Activated T-cell treated with anti-CD3 and anti-CD28 coated beads, Interleukin-2, amount 50 U/mL, for 72 hours (primary cell): ENCODE measurements at regions not wholly inside any gene's neighbourhood (a gene's known extent, or its start where the extent isn't known, plus 50 kb on each side); places are given as distances from the start of the nearest gene placed in this dataset.

Experiments used
- ATAC-seq, 2 donors: fragments of 150-1000 bp; cut with Tn5 transposase; replicated peaks in 1 of 2; 2 replicates each; pipeline ENCODE4 v1.10.0; 2021; ENCODE audit warnings: moderate library complexity in 2 of 2, mild to moderate bottlenecking in 1 of 2
- DNase-seq, 2 donors: peaks; one replicate each; pipeline ENCODE4 v3.0.0; 2021 to 2022; ENCODE audit warnings: mixed read lengths in 1 of 2
- H3K27ac Mint-ChIP-seq: one replicate; pipeline ENCODE4 v1.8.0; 2022; ENCODE audit warnings: mild to moderate bottlenecking, moderate library complexity, mixed read lengths
- H3K27me3 Mint-ChIP-seq: one replicate; pipeline ENCODE4 v1.8.0; 2022; ENCODE audit warnings: low read depth, mixed read lengths
- H3K36me3 Mint-ChIP-seq, 2 donors: one replicate each; pipeline ENCODE4 v1.8.0; 2022; ENCODE audit warnings: mixed read lengths in 2 of 2, mild to moderate bottlenecking in 1 of 2; ENCODE audit not compliant: insufficient read depth in 2 of 2
- H3K4me1 Mint-ChIP-seq: one replicate; pipeline ENCODE4 v1.8.0; 2022; ENCODE audit warnings: low read depth, mixed read lengths
- H3K4me3 Mint-ChIP-seq, 2 donors: one replicate each; pipeline ENCODE4 v1.8.0; 2022; ENCODE audit warnings: mild to moderate bottlenecking in 2 of 2, mixed read lengths in 2 of 2, moderate library complexity in 2 of 2
- H3K9me3 Mint-ChIP-seq, 2 donors: one replicate each; pipeline ENCODE4 v1.8.0; 2022; ENCODE audit warnings: mixed read lengths in 2 of 2

GRCh38 chr10:128994598-128995143, 472.4 kb upstream of the MGMT start:
- Mint-ChIP-seq H3K9me3 (no peaks in the 10 kb centered on the region), H3K27me3 (no peaks in the 10 kb centered on the region), H3K4me3 (no peak overlapping the region), H3K27ac (no peak overlapping the region), H3K4me1 (no peaks in the 10 kb centered on the region), H3K36me3 (no peaks in the 10 kb centered on the region)
- DNase-seq = no peak
- no peak for ATAC-seq

GRCh38 chr10:128995676-128996075, 471.4 kb upstream of the MGMT start:
- Mint-ChIP-seq H3K4me3 (no peak overlapping the region), H3K27me3 (no peaks in the 10 kb centered on the region), H3K27ac (no peak overlapping the region), H3K4me1 (no peaks in the 10 kb centered on the region), H3K9me3 (no peaks in the 10 kb centered on the region), H3K36me3 (no peaks in the 10 kb centered on the region)
- ATAC-seq (no peak), DNase-seq (no peak)

DNA sequence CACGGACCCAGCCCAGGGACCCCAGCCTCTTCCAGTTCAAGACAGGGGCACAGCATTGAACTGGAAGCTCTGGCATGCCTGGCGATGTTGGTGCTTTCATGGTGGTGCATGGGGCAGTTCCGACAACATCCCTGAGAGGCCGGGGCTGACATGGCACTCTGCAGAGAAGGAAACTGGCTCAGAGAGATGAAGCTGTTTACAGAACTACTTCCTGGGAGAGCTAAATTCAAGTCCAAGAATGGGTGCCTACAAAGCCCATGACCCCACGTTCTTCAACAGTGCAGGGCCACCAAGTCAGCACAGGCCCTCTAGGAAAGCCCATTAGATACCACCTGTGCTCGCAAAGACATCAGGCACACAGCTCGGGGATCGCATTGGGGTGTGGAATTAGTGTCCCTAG, 470.9 kb upstream of the MGMT start:
- no peak for DNase-seq
- Mint-ChIP-seq H3K27me3 (no peaks in the 10 kb centered on the region), H3K36me3 (no peaks in the 10 kb centered on the region), H3K4me1 (no peaks in the 10 kb centered on the region), H3K4me3 (no peak overlapping the region), H3K27ac (no peak overlapping the region), H3K9me3 (no peaks in the 10 kb centered on the region)
- no peak for ATAC-seq

GRCh38 chr10:128998101-128998805, 468.8 kb upstream of the MGMT start:
- H3K4me1 Mint-ChIP-seq = no peaks in the 10 kb centered on the region
- H3K9me3 Mint-ChIP-seq = no peaks in the 10 kb centered on the region
- ATAC-seq (no peak), DNase-seq (no peak)
- no peak overlapping the region for H3K4me3 Mint-ChIP-seq
- H3K27ac Mint-ChIP-seq = no peak overlapping the region
- H3K36me3 Mint-ChIP-seq = no peaks in the 10 kb centered on the region
- no peaks in the 10 kb centered on the region for H3K27me3 Mint-ChIP-seq

- no peaks in the 10 kb centered on the region for H3K27me3 Mint-ChIP-seq
- no peak overlapping the region for H3K4me3 Mint-ChIP-seq
- no peaks in the 10 kb centered on the region for H3K4me1 Mint-ChIP-seq
- peaks cover 0 to 2% of the 10 kb centered on the region in 2 donors for H3K9me3 Mint-ChIP-seq
- H3K36me3 Mint-ChIP-seq = peaks cover 2 to 5% of the 10 kb centered on the region in 2 donors
- no peak overlapping the region for H3K27ac Mint-ChIP-seq
- ATAC-seq (no peak), DNase-seq (no peak)
Observed at GRCh38 chr10:129004398-129004797, 462.6 kb upstream of the MGMT start.

- Mint-ChIP-seq H3K27me3 (no peaks in the 10 kb centered on the region), H3K9me3 (peaks cover 0 to 2% of the 10 kb centered on the region in 2 donors), H3K36me3 (peaks cover 2 to 5% of the 10 kb centered on the region in 2 donors), H3K4me1 (no peaks in the 10 kb centered on the region), H3K27ac (no peak overlapping the region), H3K4me3 (no peak overlapping the region)
- ATAC-seq (no peak), DNase-seq (no peak)
Observed at GRCh38 chr10:129005080-129005479, 462.0 kb upstream of the MGMT start.

DNA sequence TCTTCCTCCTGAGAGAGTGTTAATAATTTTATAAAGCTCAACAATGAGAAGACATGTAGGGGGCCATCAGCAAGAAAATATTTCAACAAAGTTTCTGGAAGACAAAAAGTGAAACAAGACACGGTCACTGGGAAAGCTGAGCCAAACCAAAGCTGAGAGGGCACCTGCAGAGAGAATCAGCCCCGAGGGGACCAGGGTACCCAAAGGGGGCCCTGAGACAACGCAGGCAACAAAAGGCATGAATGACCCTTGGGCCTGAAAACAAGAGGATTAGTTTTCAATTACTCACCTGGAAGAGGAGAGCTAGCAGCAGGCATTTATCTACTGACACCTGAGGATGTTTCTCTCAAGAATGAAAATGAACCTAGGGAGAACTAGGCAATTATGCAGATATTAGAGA, 461.2 kb upstream of the MGMT start:
- no peak overlapping the region for H3K27ac Mint-ChIP-seq
- DNase-seq (no peak), ATAC-seq (no peak)
- H3K4me1 Mint-ChIP-seq = no peaks in the 10 kb centered on the region
- peaks cover 0 to 2% of the 10 kb centered on the region in 2 donors for H3K9me3 Mint-ChIP-seq
- no peak overlapping the region for H3K4me3 Mint-ChIP-seq
- peaks cover 2 to 5% of the 10 kb centered on the region in 2 donors for H3K36me3 Mint-ChIP-seq
- H3K27me3 Mint-ChIP-seq = no peaks in the 10 kb centered on the region

GRCh38 chr10:129018511-129018910, 448.5 kb upstream of the MGMT start:
- DNase-seq (no peak), ATAC-seq (no peak)
- Mint-ChIP-seq H3K9me3 (no peaks in the 10 kb centered on the region), H3K4me3 (no peak overlapping the region), H3K36me3 (no peaks in the 10 kb centered on the region), H3K27ac (no peak overlapping the region), H3K27me3 (peaks cover 7% of the 10 kb centered on the region), H3K4me1 (no peaks in the 10 kb centered on the region)

GRCh38 chr10:129020651-129021330, 446.2 kb upstream of the MGMT start:
- ATAC-seq (no peak), DNase-seq (no peak)
- H3K4me3 Mint-ChIP-seq = no peak overlapping the region
- no peaks in the 10 kb centered on the region for H3K36me3 Mint-ChIP-seq
- no peaks in the 10 kb centered on the region for H3K27me3 Mint-ChIP-seq
- H3K27ac Mint-ChIP-seq = no peak overlapping the region
- no peaks in the 10 kb centered on the region for H3K9me3 Mint-ChIP-seq
- no peaks in the 10 kb centered on the region for H3K4me1 Mint-ChIP-seq

DNA sequence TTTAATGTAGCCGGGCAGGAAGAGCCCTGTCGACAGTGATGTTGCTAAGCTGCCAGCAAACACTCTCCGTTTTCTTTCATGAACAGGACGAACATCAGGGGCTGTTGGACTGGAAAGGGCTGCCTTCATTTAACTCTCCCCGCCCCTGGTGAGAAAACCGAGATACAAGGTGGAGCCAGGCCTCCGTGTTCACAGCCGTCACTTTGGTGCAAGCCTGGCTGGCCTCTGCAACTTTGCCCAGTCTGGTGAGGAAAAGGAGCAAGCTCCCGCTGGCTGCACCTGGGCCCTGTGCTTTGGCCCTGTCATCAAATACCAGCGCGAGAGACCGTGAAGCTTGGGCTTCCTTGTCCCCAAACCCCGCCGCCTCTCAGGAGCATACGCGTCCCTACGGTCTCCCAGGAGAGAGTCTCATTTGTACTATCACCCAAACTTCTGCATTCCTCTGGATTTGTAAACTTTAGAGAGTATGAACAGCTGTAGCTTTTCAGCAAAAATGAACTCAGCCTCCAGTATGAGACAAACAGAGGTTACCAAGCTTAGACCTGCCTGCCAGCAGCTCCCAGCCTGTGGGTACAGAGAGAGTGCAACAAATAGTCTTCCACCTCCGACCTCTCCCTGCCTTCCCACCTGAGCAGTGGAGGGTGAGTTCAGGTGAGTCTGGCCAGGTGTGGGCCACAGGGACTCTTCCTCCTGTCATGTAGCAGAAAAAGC, 445.3 kb upstream of the MGMT start:
- Mint-ChIP-seq H3K27me3 (no peaks in the 10 kb centered on the region), H3K27ac (no peak overlapping the region), H3K9me3 (no peaks in the 10 kb centered on the region), H3K36me3 (no peaks in the 10 kb centered on the region), H3K4me1 (no peaks in the 10 kb centered on the region), H3K4me3 (no peak overlapping the region)
- no peak for ATAC-seq
- DNase-seq = no peak

GRCh38 chr10:129023082-129023481, 444.0 kb upstream of the MGMT start:
- Mint-ChIP-seq H3K27me3 (no peaks in the 10 kb centered on the region), H3K36me3 (no peaks in the 10 kb centered on the region), H3K9me3 (no peaks in the 10 kb centered on the region), H3K27ac (no peak overlapping the region), H3K4me3 (no peak overlapping the region), H3K4me1 (no peaks in the 10 kb centered on the region)
- no peak for DNase-seq
- no peak for ATAC-seq

- no peak overlapping the region for H3K4me3 Mint-ChIP-seq
- H3K27me3 Mint-ChIP-seq = no peaks in the 10 kb centered on the region
- DNase-seq = no peak
- H3K4me1 Mint-ChIP-seq = no peaks in the 10 kb centered on the region
- no peak for ATAC-seq
- no peaks in the 10 kb centered on the region for H3K36me3 Mint-ChIP-seq
- no peaks in the 10 kb centered on the region for H3K9me3 Mint-ChIP-seq
- no peak overlapping the region for H3K27ac Mint-ChIP-seq
Observed at GRCh38 chr10:129024046-129024445, 443.0 kb upstream of the MGMT start.

- no peak for DNase-seq
- H3K4me3 Mint-ChIP-seq = no peak overlapping the region
- no peak for ATAC-seq
- H3K9me3 Mint-ChIP-seq = no peaks in the 10 kb centered on the region
- H3K27ac Mint-ChIP-seq = no peak overlapping the region
- no peaks in the 10 kb centered on the region for H3K4me1 Mint-ChIP-seq
- H3K36me3 Mint-ChIP-seq = no peaks in the 10 kb centered on the region
- H3K27me3 Mint-ChIP-seq = no peaks in the 10 kb centered on the region
Observed at GRCh38 chr10:129025787-129026186, 441.3 kb upstream of the MGMT start.
